Tibial nerve (tissue), 4 donors: ENCODE measurements at regions not wholly inside any gene's neighbourhood (a gene's known extent, or its start where the extent isn't known, plus 50 kb on each side); places are given as distances from the start of the nearest gene placed in this dataset.

Source experiments
- DNase-seq, 2 donors: peaks; one replicate each; pipeline ENCODE4 v3.0.0-alpha.2; 2019; ENCODE audit warnings: low spot score in 2 of 2
- H3K27ac ChIP-seq, 4 donors: fragments of 200-600 bp; sonication (generic) in 3 of 4; one replicate each; pipeline ENCODE4 v1.5.1; 2017 to 2019; ENCODE audit warnings: mild to moderate bottlenecking in 1 of 4
- H3K27me3 ChIP-seq, 2 donors: fragments of 200-600 bp; sonication (generic) in 1 of 2; one replicate each; pipeline versions ENCODE4 v1.5.1 to v1.6.0; 2017 to 2019
- H3K36me3 ChIP-seq, 3 donors: fragments of 200-600 bp; sonication (generic); one replicate each; pipeline ENCODE4 v1.5.1; 2018 to 2019
- H3K4me1 ChIP-seq, 4 donors: fragments of 200-600 bp; sonication (generic) in 3 of 4; one replicate each; pipeline ENCODE4 v1.5.1; 2017 to 2019
- H3K4me3 ChIP-seq, 4 donors: fragments of 200-600 bp; sonication (generic) in 3 of 4; one replicate each; pipeline ENCODE4 v1.5.1; 2017 to 2019; ENCODE audit warnings: mild to moderate bottlenecking in 1 of 4, moderate library complexity in 1 of 4
- H3K9me3 ChIP-seq, 4 donors: fragments of 200-600 bp; sonication (generic) in 3 of 4; one replicate each; pipeline ENCODE4 v1.5.1; 2017 to 2019
- CTCF ChIP-seq, 5 experiments: fragments of 200-600 bp in 3 of 5; fragments of 450-650 bp in 2 of 5; sonication (generic) in 3 of 5; IDR thresholded peaks; one replicate each; pipeline ENCODE4 v1.5.1; 2016 to 2019; ENCODE audit warnings: antibody characterized with exemption in 5 of 5, mild to moderate bottlenecking in 3 of 5, moderate library complexity in 2 of 5
- EP300 ChIP-seq, 2 donors: sonication (generic); formaldehyde crosslinking; IDR thresholded peaks; one replicate each; pipeline ENCODE4 v1.6.1; 2017; ENCODE audit warnings: antibody characterized with exemption in 2 of 2, mild to moderate bottlenecking in 1 of 2
- POLR2A ChIP-seq, 2 donors: fragments of 450-650 bp; IDR thresholded peaks; one replicate each; pipeline ENCODE4 v1.6.1; 2017; ENCODE audit warnings: antibody characterized with exemption in 2 of 2, mild to moderate bottlenecking in 2 of 2, moderate library complexity in 2 of 2
- WGBS, 2 donors: methylation state at CpG; one replicate each; pipeline ENCODE4 v1.1.5; 2018; 5-methylcytosine and 5-hydroxymethylcytosine counted together

GRCh38 chr12:87038098-87038497 lies 781.9 kb upstream of the MGAT4C start:
- DNase-seq: no peak
- H3K36me3 ChIP-seq: no peaks in the 10 kb centered on the region
- H3K4me1 ChIP-seq: no peaks in the 10 kb centered on the region
- no peaks in the 10 kb centered on the region for H3K27me3 ChIP-seq
- H3K4me3 ChIP-seq: no peak overlapping the region
- no peaks in the 10 kb centered on the region for H3K9me3 ChIP-seq
- 89 to 93% methylated on average over 3 of the region's 3 CpGs for WGBS, 2 donors
- H3K27ac ChIP-seq: no peak overlapping the region
- TF ChIP-seq POLR2A (IDR thresholded peaks at IDR 0.05) (no peak), EP300 (IDR thresholded peaks at IDR 0.05) (no peak), CTCF (IDR thresholded peaks at IDR 0.05) (no peak)

GRCh38 chr12:87025976-87026375 lies 769.8 kb upstream of the MGAT4C start:
- no peaks in the 10 kb centered on the region for H3K27me3 ChIP-seq
- TF ChIP-seq CTCF (IDR thresholded peaks at IDR 0.05) (no peak), EP300 (IDR thresholded peaks at IDR 0.05) (no peak), POLR2A (IDR thresholded peaks at IDR 0.05) (no peak)
- H3K36me3 ChIP-seq: no peaks in the 10 kb centered on the region
- H3K27ac ChIP-seq: no peak overlapping the region
- 71 to 77% methylated on average over 5 of the region's 5 CpGs for WGBS, 2 donors
- H3K9me3 ChIP-seq: no peaks in the 10 kb centered on the region
- H3K4me3 ChIP-seq: no peak overlapping the region
- DNase-seq: no peak
- no peaks in the 10 kb centered on the region for H3K4me1 ChIP-seq

GRCh38 chr12:87021400-87021799 lies 765.2 kb upstream of the MGAT4C start:
- H3K4me1 ChIP-seq: no peaks in the 10 kb centered on the region
- H3K27me3 ChIP-seq: no peaks in the 10 kb centered on the region
- peaks cover 0 to 14% (median 0%) of the 10 kb centered on the region in 4 donors for H3K9me3 ChIP-seq
- 73 to 76% methylated on average over 2 of the region's 2 CpGs for WGBS, 2 donors
- no peak overlapping the region for H3K4me3 ChIP-seq
- no peak overlapping the region for H3K27ac ChIP-seq
- TF ChIP-seq POLR2A (IDR thresholded peaks at IDR 0.05) (no peak), EP300 (IDR thresholded peaks at IDR 0.05) (no peak), CTCF (IDR thresholded peaks at IDR 0.05) (no peak)
- no peaks in the 10 kb centered on the region for H3K36me3 ChIP-seq
- DNase-seq: no peak

GRCh38 chr12:87020071-87020470 lies 763.9 kb upstream of the MGAT4C start:
- no peak for TF ChIP-seq POLR2A (IDR thresholded peaks at IDR 0.05)
- no peak for TF ChIP-seq EP300 (IDR thresholded peaks at IDR 0.05)
- no peak for TF ChIP-seq CTCF (IDR thresholded peaks at IDR 0.05)
- WGBS, 2 donors: 80 to 95% methylated on average over 1 of the region's 1 CpG
- Histone ChIP-seq H3K4me1 (no peaks in the 10 kb centered on the region), H3K4me3 (no peak overlapping the region), H3K27ac (no peak overlapping the region), H3K36me3 (no peaks in the 10 kb centered on the region), H3K27me3 (no peaks in the 10 kb centered on the region), H3K9me3 (peaks cover 0 to 19% (median 0%) of the 10 kb centered on the region in 4 donors)
- no peak for DNase-seq

GRCh38 chr12:87015352-87015751 lies 759.2 kb upstream of the MGAT4C start:
- Histone ChIP-seq H3K27me3 (no peaks in the 10 kb centered on the region), H3K4me1 (no peaks in the 10 kb centered on the region), H3K9me3 (peaks cover 0 to 19% (median 0%) of the 10 kb centered on the region in 4 donors), H3K4me3 (no peak overlapping the region), H3K36me3 (no peaks in the 10 kb centered on the region), H3K27ac (no peak overlapping the region)
- TF ChIP-seq CTCF (IDR thresholded peaks at IDR 0.05) (no peak), POLR2A (IDR thresholded peaks at IDR 0.05) (no peak), EP300 (IDR thresholded peaks at IDR 0.05) (no peak)
- WGBS, 2 donors: 86 to 96% methylated on average over 3 of the region's 3 CpGs
- no peak for DNase-seq
